GM12878 (cell line): ENCODE measurements at regions not wholly inside any gene's neighbourhood (a gene's known extent, or its start where the extent isn't known, plus 50 kb on each side); places are given as distances from the start of the nearest gene placed in this dataset.

ENCODE experiments used
- ATAC-seq: fragments of 200-7000 bp; cut with Tn5 transposase; 3 replicates; pipeline ENCODE4 v1.9.1; 2020; ENCODE audit warnings: mild to moderate bottlenecking, moderate library complexity
- BruUV-seq: library from RNA; stranded (reverse); fragments of 400-500 nt; replicated peaks from 2 replicates; lab custom pipeline; 2021; lab: Mats Ljungman, UMichigan
- CTCF ChIA-PET: fragments of 300-600 bp; sonication (Branson Sonifier 250); formaldehyde crosslinking; extraction: SDS; loops from one replicate; lab custom pipeline; 2021; ENCODE audit warnings: inconsistent platforms; lab: Yijun Ruan, JAX
- POLR2A ChIA-PET: fragments of 350-600 bp; formaldehyde crosslinking; extraction: SDS; loops from one replicate; lab custom pipeline; 2021; ENCODE audit warnings: inconsistent platforms; lab: Charles Lee
- RAD21 ChIA-PET: fragments of 300-600 bp; sonication (Branson Sonifier 250); formaldehyde crosslinking; loops from one replicate; lab custom pipeline; 2023; ENCODE audit warnings: antibody characterized with exemption; ENCODE audit not compliant: unreplicated experiment; lab: Charles Lee
- SMC1A ChIA-PET: fragments of 300-600 bp; sonication (Branson Sonifier 250); formaldehyde crosslinking; loops from one replicate; lab custom pipeline; 2023; ENCODE audit not compliant: unreplicated experiment, uncharacterized antibody; lab: Charles Lee
- DNase-seq: peaks from one replicate; pipeline ENCODE4 v3.0.0-alpha.2; 2011; ENCODE audit warnings: low read depth, low spot score
- FAIRE-seq: peaks from 3 replicates; lab custom pipeline; 2011; peaks lifted over from hg19 to GRCh38; lab: Jason Lieb, UNC
- H2AFZ ChIP-seq: 2 replicates; pipeline ENCODE4 v1.6.0; 2011; ENCODE audit warnings: low read depth, low read length, control low read depth; ENCODE audit not compliant: control insufficient read depth
- H3K27ac ChIP-seq: 2 replicates; pipeline ENCODE4 v1.5.1; 2011; ENCODE audit warnings: control low read depth; ENCODE audit not compliant: control insufficient read depth, insufficient read depth
- H3K27me3 ChIP-seq, 2 experiments: replicated peaks in 1 of 2; 2 replicates each; pipeline versions ENCODE4 v1.6.0 to v1.6.1; 2011; ENCODE audit warnings: low read length in 1 of 2; ENCODE audit not compliant: control insufficient read depth in 2 of 2, insufficient read depth in 2 of 2
- H3K36me3 ChIP-seq, 2 experiments: 2 replicates each; pipeline ENCODE4 v1.5.1; 2011; ENCODE audit warnings: low read length in 1 of 2; ENCODE audit not compliant: control insufficient read depth in 2 of 2, insufficient read depth in 2 of 2
- H3K4me1 ChIP-seq: 2 replicates; pipeline ENCODE4 v1.6.1; 2011; ENCODE audit warnings: mild to moderate bottlenecking, low read length, moderate library complexity, mixed read lengths; ENCODE audit not compliant: control insufficient read depth, insufficient read depth
- H3K4me2 ChIP-seq: 2 replicates; pipeline ENCODE4 v1.6.0; 2011; ENCODE audit warnings: control low read depth; ENCODE audit not compliant: control insufficient read depth, insufficient read depth
- H3K4me3 ChIP-seq: fragments of 200-600 bp; sonication (generic); 2 replicates; pipeline ENCODE4 v1.5.1; 2016
- H3K79me2 ChIP-seq: 2 replicates; pipeline ENCODE4 v1.6.0; 2011; ENCODE audit warnings: low read length; ENCODE audit not compliant: control insufficient read depth, insufficient read depth
- H3K9ac ChIP-seq: 2 replicates; pipeline ENCODE4 v1.8.0; 2011; ENCODE audit warnings: low read length, control low read depth, mixed read lengths; ENCODE audit not compliant: control insufficient read depth, insufficient read depth
- H3K9me3 ChIP-seq: replicated peaks from 3 replicates; pipeline ENCODE4 v1.5.1; 2011; ENCODE audit warnings: mild to moderate bottlenecking, low read length; ENCODE audit not compliant: control insufficient read depth, insufficient read depth
- H4K20me1 ChIP-seq: 2 replicates; pipeline ENCODE4 v1.6.0; 2011; ENCODE audit not compliant: control insufficient read depth, insufficient read depth
- CREM ChIP-seq: IDR thresholded peaks from 2 replicates; pipeline ENCODE4 v1.6.1; 2014; ENCODE audit warnings: antibody characterized with exemption, low read depth
- FOXM1 ChIP-seq: IDR thresholded peaks from 2 replicates; pipeline ENCODE4 v1.6.1; 2012; ENCODE audit warnings: low read depth, mild to moderate bottlenecking, inconsistent platforms, low read length, moderate library complexity
- IRF4 ChIP-seq: IDR thresholded peaks from 2 replicates; pipeline ENCODE4 v1.6.1; 2011; ENCODE audit warnings: low read depth, low read length
- JUND ChIP-seq: IDR thresholded peaks from 2 replicates; pipeline ENCODE4 v1.6.1; 2012; ENCODE audit warnings: low read depth, mild to moderate bottlenecking, low read length, improper control_type of control experiment, moderate library complexity
- MXI1 ChIP-seq: fragments of 150-350 bp; IDR thresholded peaks from 2 replicates; pipeline ENCODE4 v1.6.1; 2011; ENCODE audit warnings: low read depth, mild to moderate bottlenecking, inconsistent platforms, low read length, improper control_type of control experiment
- MYB ChIP-seq: fragments of 150-350 bp; IDR thresholded peaks from 2 replicates; pipeline ENCODE4 v1.6.1; 2014; ENCODE audit warnings: mild to moderate bottlenecking, low read depth, low read length, borderline replicate concordance
- NFYB ChIP-seq: IDR thresholded peaks from 2 replicates; pipeline ENCODE4 v1.6.1; 2011; ENCODE audit warnings: low read depth, mild to moderate bottlenecking, low read length, improper control_type of control experiment, moderate library complexity; ENCODE audit not compliant: insufficient read depth
- NR2C2 ChIP-seq: IDR thresholded peaks from 2 replicates; pipeline ENCODE4 v1.6.1; 2011; ENCODE audit warnings: borderline replicate concordance, low read depth; ENCODE audit not compliant: control insufficient read depth, insufficient read length
- POLR2AphosphoS2 ChIP-seq: IDR thresholded peaks from 2 replicates; pipeline ENCODE4 v1.6.1; 2011; ENCODE audit warnings: low read depth, mild to moderate bottlenecking, low read length, improper control_type of control experiment, moderate library complexity
- STAT1 ChIP-seq: fragments of 450-650 bp; conservative IDR thresholded peaks from 2 replicates; pipeline ENCODE4 v1.6.1; 2014; ENCODE audit warnings: antibody characterized with exemption, mild to moderate bottlenecking
- WGBS: methylation state at CpG from one replicate; pipeline ENCODE4 v1.1.6; 2016; ENCODE audit warnings: low lambda C conversion rate; ENCODE audit not compliant: insufficient replicate concordance, insufficient coverage; ENCODE audit errors: missing lambda C conversion rate; 5-methylcytosine and 5-hydroxymethylcytosine counted together
- in situ Hi-C: fragments of 300-500 bp; cut with MboI; formaldehyde crosslinking; loops from 9 replicates; pipeline ENCODE4 v1.14.3; 2018; ENCODE audit warnings: mixed read lengths
- intact Hi-C: fragments of 100-400 bp; cut with micrococcal nuclease; formaldehyde crosslinking; loops from one replicate; pipeline ENCODE4 v1.14.2; 2022; ENCODE audit not compliant: unreplicated experiment
- TF ChIP-seq, protein P1 (sequence below): IDR thresholded peaks from 2 replicates; pipeline ENCODE4 v1.6.1; 2012; ENCODE audit warnings: low read depth, low read length, improper control_type of control experiment
- TF ChIP-seq, protein P2 (sequence below): fragments of 450-650 bp; IDR thresholded peaks from 2 replicates; pipeline ENCODE4 v1.6.1; 2017; ENCODE audit warnings: mild to moderate bottlenecking, low read depth, inconsistent platforms; ENCODE audit not compliant: poor library complexity, severe bottlenecking
- TF ChIP-seq, protein P3 (sequence below): fragments of 450-650 bp; IDR thresholded peaks from 2 replicates; pipeline ENCODE4 v1.6.1; 2017; ENCODE audit warnings: mild to moderate bottlenecking, moderate library complexity

DNA sequence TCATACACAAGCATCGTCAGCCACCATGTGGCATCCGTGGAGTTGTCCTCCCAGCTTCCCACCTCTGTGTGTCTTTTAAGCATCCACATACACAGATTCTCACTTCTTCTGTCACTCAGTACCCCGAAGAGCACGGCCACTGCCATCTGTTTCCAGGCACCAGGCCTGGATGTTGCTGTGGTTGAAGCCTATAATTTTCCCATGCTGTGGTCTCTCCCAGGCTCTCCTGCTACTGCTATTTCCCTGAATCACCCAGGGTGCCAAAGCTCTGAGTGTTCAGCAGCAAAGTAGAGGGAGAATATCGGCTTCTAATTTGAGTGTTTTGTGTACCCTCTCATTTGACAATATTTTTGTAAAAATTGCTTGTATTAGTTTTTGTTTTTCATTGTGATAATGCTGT is 265.7 kb downstream of the DIPK2A start:
- intact Hi-C loops = no loop called here
- FAIRE-seq (no peak), DNase-seq (no peak), ATAC-seq (no peak)
- POLR2A ChIA-PET = no interaction called here
- BruUV-seq = no TSS peak
- no peak overlapping the region for H3K4me2 ChIP-seq
- CTCF ChIA-PET = interaction anchor here (0.6 kb wide), 1 partner anchor 261 kb away, joined by 4 read pairs; no protein-coding TSS in a partner anchor
- 77% methylated on average over 5 of the region's 5 CpGs for WGBS
- H3K79me2 ChIP-seq = no peaks in the 10 kb centered on the region
- H3K27me3 ChIP-seq = no peaks in the 10 kb centered on the region
- no peak overlapping the region for H3K4me3 ChIP-seq
- H3K9me3 ChIP-seq = no peaks in the 10 kb centered on the region
- TF ChIP-seq MXI1 (no peak), CREM (no peak)
- TF ChIP-seq, protein P1, sequence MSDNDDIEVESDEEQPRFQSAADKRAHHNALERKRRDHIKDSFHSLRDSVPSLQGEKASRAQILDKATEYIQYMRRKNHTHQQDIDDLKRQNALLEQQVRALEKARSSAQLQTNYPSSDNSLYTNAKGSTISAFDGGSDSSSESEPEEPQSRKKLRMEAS = no peak
- TF ChIP-seq, protein P2, sequence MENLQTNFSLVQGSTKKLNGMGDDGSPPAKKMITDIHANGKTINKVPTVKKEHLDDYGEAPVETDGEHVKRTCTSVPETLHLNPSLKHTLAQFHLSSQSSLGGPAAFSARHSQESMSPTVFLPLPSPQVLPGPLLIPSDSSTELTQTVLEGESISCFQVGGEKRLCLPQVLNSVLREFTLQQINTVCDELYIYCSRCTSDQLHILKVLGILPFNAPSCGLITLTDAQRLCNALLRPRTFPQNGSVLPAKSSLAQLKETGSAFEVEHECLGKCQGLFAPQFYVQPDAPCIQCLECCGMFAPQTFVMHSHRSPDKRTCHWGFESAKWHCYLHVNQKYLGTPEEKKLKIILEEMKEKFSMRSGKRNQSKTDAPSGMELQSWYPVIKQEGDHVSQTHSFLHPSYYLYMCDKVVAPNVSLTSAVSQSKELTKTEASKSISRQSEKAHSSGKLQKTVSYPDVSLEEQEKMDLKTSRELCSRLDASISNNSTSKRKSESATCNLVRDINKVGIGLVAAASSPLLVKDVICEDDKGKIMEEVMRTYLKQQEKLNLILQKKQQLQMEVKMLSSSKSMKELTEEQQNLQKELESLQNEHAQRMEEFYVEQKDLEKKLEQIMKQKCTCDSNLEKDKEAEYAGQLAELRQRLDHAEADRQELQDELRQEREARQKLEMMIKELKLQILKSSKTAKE = no peak
- TF ChIP-seq, all 136 proteins: peak for 0
- H3K27ac ChIP-seq = no peak overlapping the region
- in situ Hi-C loops = no loop called here
- ChIA-PET RAD21 (no interaction called here), SMC1A (no interaction called here)
- no peak overlapping the region for H3K9ac ChIP-seq
- no peak overlapping the region for H2AFZ ChIP-seq
- no peaks in the 10 kb centered on the region for H4K20me1 ChIP-seq
- H3K36me3 ChIP-seq = no peaks in the 10 kb centered on the region
- no peaks in the 10 kb centered on the region for H3K4me1 ChIP-seq

DNA sequence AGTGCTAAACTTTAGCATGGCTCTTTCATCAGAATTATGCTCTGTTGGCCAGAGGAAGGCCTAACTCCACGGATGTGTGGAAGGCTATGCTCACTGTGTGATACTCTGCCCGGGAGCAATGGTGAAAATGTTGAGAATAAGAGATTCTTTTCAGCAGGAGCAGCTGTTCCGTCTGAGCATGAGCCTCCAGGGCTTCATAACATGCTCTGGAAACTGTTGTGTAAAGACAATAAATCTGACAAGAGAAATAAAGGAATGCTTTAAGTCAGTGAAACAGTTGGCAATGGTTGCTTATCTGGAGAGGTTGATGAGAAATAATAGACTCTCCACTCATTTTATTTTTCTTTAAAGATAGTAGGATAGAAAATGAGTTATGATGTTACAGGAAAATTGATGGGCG is 269.8 kb downstream of the DIPK2A start:
- Histone ChIP-seq H3K4me3 (no peak overlapping the region), H3K4me1 (no peaks in the 10 kb centered on the region), H3K9ac (no peak overlapping the region), H4K20me1 (no peaks in the 10 kb centered on the region), H3K27ac (no peak overlapping the region), H3K79me2 (no peaks in the 10 kb centered on the region), H3K36me3 (no peaks in the 10 kb centered on the region), H3K4me2 (no peak overlapping the region), H3K27me3 (no peaks in the 10 kb centered on the region), H3K9me3 (no peaks in the 10 kb centered on the region), H2AFZ (no peak overlapping the region)
- BruUV-seq = no TSS peak
- no peak for ATAC-seq
- ChIA-PET RAD21 (no interaction called here), POLR2A (no interaction called here), SMC1A (no interaction called here), CTCF (no interaction called here)
- WGBS = 29% methylated on average over 4 of the region's 4 CpGs
- intact Hi-C loops (no loop called here), in situ Hi-C loops (no loop called here)
- DNase-seq = no peak
- FAIRE-seq = no peak
- TF ChIP-seq MYB = no peak
- no peak for TF ChIP-seq IRF4
- TF ChIP-seq FOXM1 = no peak
- no peak for TF ChIP-seq NFYB
- TF ChIP-seq JUND = no peak
- TF ChIP-seq, protein P3, sequence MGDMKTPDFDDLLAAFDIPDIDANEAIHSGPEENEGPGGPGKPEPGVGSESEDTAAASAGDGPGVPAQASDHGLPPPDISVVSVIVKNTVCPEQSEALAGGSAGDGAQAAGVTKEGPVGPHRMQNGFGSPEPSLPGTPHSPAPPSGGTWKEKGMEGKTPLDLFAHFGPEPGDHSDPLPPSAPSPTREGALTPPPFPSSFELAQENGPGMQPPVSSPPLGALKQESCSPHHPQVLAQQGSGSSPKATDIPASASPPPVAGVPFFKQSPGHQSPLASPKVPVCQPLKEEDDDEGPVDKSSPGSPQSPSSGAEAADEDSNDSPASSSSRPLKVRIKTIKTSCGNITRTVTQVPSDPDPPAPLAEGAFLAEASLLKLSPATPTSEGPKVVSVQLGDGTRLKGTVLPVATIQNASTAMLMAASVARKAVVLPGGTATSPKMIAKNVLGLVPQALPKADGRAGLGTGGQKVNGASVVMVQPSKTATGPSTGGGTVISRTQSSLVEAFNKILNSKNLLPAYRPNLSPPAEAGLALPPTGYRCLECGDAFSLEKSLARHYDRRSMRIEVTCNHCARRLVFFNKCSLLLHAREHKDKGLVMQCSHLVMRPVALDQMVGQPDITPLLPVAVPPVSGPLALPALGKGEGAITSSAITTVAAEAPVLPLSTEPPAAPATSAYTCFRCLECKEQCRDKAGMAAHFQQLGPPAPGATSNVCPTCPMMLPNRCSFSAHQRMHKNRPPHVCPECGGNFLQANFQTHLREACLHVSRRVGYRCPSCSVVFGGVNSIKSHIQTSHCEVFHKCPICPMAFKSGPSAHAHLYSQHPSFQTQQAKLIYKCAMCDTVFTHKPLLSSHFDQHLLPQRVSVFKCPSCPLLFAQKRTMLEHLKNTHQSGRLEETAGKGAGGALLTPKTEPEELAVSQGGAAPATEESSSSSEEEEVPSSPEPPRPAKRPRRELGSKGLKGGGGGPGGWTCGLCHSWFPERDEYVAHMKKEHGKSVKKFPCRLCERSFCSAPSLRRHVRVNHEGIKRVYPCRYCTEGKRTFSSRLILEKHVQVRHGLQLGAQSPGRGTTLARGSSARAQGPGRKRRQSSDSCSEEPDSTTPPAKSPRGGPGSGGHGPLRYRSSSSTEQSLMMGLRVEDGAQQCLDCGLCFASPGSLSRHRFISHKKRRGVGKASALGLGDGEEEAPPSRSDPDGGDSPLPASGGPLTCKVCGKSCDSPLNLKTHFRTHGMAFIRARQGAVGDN = no peak
- no peak for TF ChIP-seq POLR2AphosphoS2
- no peak for TF ChIP-seq STAT1
- no peak for TF ChIP-seq NR2C2
